HG03342 (cell line): ENCODE measurements at regions not wholly inside any gene's neighbourhood (a gene's known extent, or its start where the extent isn't known, plus 50 kb on each side); places are given as distances from the start of the nearest gene placed in this dataset.

Experiments
- ATAC-seq: cut with Tn5 transposase; IDR thresholded peaks from one replicate; pipeline ENCODE4 v1.9.1; 2021; ENCODE audit warnings: mild to moderate bottlenecking, moderate library complexity; ENCODE audit not compliant: unreplicated experiment

DNA sequence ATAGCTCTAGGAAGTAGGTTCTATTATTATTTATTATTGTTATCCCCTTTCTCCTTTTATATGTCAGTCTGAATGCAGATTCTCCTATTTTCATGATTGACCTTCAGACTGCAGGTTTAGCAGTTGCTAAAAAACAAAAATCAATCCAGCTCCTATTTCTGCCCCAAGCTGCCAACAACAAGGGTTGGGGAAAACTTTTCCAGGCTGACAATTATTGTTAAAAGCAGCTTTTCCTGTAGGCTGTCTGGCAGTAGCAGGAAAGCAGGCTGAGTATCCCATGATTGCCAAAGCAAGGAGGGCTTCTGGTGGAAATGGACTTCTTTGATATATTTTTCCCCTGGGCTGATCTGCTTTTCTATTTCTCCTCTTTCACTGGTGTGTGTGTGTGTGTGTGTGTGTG lies 78.0 kb upstream of the CTLA4 start:
- ATAC-seq, result no peak

DNA sequence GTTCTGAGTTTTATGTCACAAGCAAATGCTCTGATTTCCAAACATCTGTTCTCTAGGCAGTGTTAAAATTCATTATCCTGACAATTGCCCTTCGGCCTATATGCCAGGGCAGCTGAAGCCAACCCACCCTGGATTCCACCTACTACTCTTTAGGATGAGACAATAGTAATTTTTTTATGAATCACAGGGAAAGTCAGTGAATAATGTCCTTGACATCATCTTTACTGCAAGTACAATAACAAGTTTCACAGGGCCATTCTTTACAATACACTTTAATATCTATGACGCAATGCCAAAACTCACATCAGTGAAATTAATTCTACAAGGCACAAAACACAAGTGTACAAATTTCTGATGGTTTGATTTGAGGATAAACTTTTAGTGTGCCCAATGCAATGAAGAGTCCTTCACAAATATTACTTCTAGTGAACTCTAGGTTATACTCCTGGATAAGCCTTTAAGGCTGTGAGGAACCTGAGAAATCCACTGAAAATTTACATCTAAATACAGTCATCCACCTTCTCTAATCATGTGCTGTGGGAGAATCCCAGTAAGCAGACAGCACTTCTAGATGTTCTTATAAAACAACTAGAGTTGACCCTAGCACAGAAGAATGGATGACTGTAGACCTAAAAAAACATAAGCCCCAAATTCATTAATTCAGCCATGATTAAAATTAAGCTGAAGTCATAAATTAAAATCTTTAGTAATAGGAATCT lies 77.3 kb upstream of the CTLA4 start:
- no peak for ATAC-seq

DNA sequence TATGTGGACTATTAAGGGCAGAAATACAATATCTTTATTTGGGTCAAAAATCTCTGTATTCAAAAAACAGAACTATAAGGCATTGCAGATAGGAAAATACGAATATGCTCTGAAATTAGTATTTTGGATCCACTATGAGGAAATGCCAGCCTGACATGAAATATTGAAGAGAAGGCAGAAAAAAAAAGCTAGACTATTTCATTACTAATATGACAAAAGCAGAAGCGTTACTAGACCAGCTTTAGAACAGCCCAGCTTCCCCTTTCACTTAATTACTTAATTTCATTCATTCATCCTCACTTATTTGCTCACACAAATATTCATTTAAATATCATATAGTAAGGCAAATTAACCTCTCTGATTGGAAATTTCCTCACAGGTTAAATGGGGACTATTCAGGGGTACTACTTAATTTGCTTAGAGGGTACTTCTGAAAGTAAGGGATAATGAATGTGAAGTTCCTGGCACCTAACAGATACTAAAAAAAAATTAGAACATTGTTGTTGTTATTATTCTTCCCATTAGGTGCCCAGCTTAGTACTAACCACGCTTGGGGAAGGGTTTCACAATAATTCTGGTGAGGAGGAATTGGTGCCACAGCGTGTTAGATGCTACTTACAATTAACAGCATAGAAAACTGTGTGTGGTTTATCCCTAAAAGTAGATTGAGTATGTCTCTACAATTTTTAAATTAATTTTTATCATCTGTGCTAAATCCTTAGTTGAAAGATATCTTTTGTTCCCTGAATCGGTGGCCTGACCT lies 71.1 kb upstream of the CTLA4 start:
- no peak for ATAC-seq

DNA sequence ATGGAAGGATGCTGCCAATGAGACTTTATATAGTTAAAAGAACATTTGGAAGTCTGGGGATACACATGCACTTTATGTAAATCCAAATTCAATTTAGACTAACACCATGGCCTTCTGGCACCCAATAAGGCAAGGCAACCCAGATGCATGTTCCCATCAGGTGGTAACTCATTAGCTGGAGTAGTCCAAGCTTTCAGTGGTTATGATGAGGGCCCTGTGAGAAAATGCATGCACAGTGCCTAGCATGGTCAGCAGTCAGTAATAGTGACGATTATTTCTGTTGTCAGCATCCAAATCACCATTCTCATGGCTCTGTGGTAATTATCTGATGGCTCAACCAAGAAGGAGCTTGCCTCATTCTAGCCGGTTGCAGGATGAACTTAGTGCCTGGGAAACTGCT lies 70.3 kb upstream of the CTLA4 start:
- ATAC-seq, result no peak

DNA sequence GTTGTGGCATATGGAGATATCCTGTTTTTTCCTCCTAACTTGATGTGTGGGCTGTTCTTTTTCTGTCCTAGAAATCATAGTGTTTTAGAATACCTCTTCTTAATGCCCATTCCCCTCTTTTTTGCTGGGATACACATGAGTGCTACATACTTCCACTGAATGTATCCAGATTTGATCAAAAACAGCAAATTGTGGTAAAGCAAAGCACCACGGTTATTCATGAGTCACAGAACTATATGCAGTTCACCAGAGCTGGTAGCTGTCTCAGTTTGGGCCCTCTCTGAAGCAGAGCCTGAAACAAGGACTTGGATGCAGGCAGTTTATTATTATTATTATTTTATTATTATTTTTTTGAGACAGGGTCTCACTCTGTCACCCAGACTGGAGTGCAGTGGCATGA lies 69.9 kb upstream of the CTLA4 start:
- no peak for ATAC-seq

DNA sequence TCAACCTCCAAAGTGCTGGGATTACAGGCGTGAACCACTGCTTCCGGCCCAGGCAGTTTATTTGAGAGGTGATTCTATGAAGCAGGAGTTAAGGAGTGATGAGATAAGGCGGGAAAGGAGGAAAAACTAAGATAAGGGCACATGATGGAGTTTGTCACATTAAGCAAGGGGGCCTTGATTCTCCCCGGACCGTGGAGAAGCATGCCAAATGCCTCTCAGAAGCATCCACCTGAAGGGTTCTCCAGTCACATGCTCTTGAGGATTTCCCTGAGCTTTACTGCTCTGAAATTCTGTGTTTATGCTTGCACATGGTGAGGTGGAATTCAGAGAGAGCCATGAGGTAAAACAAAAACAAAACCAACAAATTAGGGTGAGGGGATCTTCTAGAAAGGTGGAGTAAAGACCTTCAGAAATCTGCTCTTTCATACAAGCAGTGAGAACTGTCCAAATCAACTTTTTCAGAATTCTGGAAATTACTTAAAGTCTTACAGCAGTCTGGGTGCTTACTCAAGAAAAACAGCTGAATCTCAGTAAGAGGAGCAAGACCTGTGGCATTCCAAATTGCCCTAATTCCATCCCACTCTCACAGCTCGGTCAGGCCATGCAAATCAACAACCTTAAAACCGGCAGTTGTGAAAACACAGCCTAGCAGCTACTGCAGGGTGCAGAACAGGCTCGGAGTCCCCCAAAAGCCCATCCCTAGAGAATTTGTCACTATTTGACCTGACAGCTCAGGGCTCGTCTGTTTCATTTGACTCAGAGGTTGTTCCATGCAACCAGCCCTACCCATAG lies 69.1 kb upstream of the CTLA4 start:
- no peak for ATAC-seq

DNA sequence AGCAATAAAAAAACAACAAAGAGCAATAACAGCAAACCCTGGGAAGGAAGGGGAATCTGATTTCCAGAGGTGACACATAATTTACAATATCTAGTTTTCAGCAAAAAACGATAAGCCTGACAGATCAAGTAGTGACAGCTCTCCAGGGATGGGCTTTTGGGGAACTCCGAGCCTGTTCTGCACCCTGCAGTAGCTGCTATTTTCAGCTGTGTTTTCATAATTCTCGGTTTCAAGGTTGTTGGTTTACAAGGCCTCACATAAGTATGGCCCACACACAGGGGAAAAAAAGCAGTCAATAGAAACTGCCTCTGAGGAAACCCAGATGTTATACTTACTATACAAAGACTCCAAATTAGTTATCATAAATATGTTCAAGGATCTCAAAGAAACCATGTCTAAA lies 67.7 kb upstream of the CTLA4 start:
- ATAC-seq, result peak; percentile 91

DNA sequence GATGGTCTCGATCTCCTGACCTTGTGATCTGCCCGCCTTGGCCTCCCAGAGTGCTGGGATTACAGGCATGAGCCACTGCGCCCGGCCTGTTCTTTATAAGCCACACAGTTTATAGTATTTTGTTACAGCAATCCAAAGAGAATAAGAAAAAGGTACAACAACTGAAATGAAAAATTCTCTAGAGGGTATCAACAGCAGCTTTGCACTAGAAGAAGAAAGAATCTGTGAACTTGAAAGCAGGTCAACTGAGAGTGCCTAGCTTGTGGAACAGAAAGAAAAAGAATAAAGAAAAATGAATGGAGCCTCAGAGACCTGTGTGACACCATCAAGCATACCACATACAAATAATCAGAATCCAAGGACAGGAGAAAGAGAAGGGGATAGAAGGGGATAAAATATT lies 66.8 kb upstream of the CTLA4 start:
- no peak for ATAC-seq

DNA sequence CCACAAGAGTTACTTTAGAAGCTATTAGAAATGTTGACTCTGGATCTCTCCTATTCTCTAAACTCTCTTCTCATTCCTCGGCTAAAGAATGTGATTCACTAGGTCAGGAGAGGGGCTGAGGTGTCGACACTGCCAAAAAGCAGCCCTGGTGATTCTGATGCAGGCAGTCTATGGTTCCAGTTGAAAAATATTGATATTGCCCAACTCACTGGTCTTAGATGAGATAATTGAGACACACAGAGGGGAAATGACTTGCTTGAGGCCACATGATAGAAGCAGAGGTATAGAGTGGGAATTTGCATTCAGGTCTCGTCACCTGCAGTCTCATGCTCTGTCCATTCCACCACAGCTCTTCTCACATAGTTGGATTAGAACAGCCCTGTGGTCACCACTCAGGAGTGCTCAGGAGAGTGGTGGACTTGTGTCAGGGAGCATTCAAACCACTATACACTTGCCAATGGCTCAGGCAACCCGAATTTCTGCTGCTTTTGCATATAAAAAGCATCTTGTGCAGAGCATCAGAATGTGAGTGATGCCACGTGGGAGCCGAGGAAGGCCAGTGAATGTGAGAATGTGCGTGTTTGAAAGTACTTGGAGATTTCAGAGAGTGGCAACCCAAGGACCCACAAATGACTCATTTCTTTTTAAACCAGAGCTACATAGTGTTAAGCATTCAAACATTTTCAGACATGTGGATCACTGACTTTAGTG lies 65.1 kb upstream of the CTLA4 start:
- no peak for ATAC-seq

DNA sequence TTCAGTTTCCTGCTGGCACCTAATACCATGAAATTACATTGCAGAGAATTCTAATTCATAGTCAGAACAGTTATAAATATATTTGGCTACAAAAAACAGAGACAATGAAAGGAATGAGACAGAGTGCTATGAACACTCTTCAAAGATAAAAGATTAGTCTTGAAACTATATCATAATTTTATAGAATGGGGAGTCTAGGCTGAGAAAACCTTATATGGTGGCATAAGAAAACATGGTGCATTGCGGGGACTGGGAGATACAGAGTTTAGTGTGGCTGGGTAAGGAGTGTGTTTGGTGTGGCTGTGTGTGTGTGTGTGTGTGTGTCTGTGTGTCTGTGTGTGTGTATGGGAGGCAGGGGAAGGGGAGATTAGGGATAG lies 64.5 kb upstream of the CTLA4 start:
- no peak for ATAC-seq

DNA sequence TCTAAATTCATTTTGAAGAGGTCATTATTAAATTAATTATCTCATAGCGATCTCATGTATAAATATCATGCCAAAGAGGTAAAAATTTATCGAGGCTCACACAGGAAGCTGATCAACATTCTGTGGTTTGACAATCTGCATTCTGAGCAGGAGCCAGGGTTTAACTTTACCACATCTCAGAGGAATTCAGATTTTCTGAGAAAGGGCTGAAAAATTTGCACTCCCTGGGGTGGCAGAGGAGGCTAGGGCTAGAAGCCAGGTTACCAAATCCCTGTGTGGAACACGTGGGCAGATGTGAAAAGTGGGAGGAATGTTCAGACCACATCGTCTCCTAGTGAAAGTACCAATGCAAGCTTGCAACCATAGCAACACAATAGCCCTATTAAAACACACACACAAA lies 63.5 kb upstream of the CTLA4 start:
- no peak for ATAC-seq

DNA sequence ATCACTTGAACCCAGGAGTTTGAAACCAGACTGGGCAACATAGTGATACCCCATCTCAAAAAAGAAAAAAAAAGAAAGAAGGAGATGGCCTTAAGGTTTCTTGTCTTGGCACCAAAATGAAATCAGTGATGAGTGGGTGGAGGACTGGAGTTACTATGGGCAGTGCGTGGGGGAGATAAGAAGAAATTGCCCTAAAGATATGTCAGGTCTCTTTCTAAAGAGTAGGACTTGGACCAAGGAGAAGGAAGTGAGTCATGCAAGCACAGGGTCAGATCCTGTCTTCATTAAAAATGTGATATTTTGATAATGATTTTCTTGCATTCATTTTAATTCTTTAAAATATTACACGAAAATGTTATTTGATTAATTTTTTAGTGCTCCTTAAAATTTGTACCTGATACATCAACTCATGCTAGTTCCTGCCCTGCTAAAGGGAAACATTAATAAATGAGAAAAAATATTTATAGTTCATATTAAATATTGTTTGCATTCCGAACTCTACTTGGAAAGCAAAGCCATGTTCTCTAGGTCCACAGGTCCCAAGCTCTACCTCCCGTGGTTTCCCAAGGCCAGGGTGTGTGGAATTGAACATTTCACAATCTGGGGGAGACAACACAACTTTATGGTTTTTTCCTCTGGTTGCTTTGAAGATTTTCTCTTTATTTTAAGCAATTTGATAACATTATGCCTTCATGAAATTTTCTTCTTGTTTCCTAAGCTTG lies 62.6 kb upstream of the CTLA4 start:
- no peak for ATAC-seq

DNA sequence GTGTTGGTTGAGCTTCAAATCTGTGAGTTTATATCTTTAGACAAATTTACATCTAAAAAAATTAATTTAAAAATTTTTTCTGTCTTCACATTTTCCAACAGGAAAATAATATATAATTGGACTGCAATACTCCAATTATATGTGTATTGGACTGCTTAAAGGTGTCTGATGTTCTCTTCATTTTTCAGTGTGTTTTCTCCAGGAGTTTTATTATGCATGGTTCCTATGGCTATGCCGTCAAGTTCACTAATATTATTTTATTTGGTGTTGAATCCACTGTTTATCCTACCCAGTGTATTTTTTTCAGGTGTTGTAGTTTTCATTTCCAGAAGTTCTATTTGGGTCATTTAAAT lies 62.1 kb upstream of the CTLA4 start:
- no peak for ATAC-seq

DNA sequence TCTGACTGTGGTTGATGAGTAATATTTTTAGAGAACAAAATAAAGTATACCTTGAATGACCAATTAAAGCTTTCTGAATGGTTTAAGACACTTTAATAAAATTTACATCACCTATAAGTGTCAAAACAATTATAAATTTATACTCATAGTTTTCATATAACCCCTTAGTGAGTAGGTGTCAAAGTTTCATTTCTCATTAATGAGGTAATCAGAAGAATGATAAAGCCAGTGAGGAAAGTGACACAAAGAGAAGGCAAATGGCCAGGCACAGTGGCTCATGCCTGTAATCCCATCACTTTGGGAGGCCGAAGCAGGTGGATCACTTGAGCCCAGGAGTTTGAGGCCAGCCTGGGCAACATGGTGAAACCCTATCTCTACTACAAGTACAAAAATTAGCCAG lies 60.8 kb upstream of the CTLA4 start:
- ATAC-seq, result no peak

DNA sequence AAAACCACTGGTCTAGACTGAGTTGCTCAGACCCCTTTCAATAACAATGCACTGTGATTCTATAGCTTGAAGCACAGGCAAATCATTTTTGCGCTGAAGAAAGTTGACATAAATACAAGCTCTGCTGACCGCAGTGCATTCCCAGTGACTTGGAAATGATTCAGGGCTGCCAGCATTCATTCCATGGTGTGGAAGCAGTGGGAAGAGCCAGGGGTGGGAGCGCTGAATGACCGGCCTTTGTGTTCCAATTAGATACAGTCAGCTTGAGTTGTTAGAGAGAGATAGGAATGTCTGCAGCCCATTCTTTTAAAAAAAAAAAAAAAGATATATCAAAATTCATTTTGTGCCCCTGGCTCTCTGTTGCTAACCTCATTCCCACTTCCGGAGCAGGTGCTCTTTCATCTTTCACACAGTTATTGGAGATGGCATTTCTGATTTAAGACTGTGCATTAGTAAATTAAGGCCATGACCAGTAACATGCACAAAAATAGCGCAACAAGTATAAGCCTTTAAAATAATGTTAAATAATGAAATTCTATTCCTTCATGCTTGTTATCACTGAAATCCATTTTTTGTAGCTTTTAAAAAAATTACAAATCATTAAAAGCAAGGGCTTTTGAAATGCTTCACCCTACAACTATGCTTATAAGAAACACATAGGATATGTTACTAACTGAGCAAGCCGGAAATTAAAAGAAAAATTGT lies 59.4 kb upstream of the CTLA4 start:
- ATAC-seq, result no peak

DNA sequence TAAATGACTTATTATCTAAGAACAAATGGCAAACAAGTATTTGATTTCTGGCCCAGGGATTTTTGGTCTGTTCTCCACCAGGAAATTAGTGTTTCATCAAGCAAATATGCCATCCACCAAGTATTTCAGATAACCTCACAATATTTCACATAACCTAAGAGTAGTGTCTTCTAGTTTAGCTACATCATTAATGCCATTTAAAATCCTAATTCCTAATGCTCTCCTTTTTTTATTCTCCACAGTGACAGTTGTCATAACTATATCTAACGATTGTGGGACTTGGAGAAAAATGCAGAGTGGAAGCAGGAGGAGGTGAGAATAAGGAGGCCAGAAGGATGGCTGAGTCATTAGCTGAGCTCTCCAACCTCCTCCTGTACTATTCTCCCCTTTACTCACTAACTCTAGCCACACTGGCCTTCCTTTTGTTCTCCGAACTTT lies 58.5 kb upstream of the CTLA4 start:
- no peak for ATAC-seq

DNA sequence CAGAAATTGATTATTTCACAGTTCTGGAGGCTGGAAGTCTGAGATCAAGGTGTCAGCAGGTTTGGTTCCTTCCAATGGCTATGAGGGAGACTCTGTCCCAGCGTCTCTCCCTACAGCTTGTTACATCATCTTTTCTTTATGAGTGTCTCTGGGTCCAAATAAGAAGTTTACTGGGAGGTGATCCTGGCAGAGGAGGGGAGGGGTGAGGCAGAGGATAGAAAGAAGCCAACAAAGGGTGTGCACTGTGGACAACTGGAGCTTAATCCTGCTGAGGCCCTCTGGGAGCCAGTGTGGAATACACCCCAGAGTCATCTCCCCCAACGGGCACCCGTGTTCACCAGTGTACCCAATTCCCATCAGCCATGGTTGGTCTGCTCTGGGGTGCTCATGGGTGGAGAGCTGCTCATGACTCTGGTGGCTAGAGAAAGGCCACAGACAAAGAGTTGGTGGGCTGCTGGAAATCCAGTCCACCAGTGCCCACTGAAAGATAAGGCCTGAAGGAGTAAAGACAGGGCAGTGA lies 57.5 kb upstream of the CTLA4 start:
- ATAC-seq, result no peak

DNA sequence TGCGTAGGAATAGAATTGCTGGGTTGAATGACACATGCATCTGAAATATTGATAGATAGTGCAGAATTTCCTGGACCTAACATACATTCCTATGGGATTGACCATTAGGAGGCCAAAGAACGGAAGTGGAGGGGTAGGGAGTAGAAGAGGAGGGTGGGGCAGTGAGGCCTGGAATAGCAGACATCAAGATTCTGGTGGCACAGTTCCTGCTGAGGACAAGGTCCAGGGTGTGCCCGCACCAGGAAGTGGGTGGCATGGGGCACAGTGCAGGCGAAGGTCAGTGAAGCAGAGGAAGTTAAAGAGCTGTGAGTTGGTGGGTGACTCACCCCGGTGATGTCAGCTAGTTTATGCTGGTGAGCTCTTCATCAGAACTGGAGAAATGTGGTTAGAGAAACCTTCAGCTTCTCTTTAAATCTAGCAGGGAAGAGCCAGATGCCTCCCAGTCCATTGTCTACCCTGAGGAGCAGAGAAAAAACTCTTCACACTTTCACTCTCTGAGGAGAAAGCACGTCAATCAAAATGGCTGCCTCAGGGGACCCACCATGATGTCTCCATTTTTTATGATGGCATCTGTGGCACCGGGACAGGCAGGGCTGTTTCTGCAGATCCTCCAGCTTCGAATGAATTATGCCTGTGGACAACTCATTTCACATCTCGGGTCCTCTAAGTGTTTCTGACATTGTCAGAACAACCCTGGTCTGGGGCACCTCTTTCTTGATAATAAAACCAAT lies 55.9 kb upstream of the CTLA4 start:
- peak; percentile 51 for ATAC-seq
